Mucosa of rectum (tissue), 2 donors: ENCODE measurements at regions not wholly inside any gene's neighbourhood (a gene's known extent, or its start where the extent isn't known, plus 50 kb on each side); places are given as distances from the start of the nearest gene placed in this dataset.

Source experiments
- H3K27ac ChIP-seq, 2 donors: one replicate each; pipeline ENCODE4 v1.7.0; 2013; ENCODE audit warnings: inconsistent platforms in 2 of 2, low read depth in 2 of 2, low read length in 2 of 2
- H3K27me3 ChIP-seq, 2 donors: one replicate each; pipeline ENCODE4 v1.7.0; 2013; ENCODE audit warnings: low read length in 2 of 2; ENCODE audit not compliant: control insufficient read depth in 2 of 2, insufficient read depth in 2 of 2
- H3K36me3 ChIP-seq, 2 donors: one replicate each; pipeline ENCODE4 v1.7.0; 2013; ENCODE audit warnings: low read length in 2 of 2; ENCODE audit not compliant: control insufficient read depth in 2 of 2, insufficient read depth in 2 of 2
- H3K4me1 ChIP-seq, 2 donors: one replicate each; pipeline ENCODE4 v1.7.0; 2013; ENCODE audit warnings: low read length in 2 of 2, mild to moderate bottlenecking in 1 of 2; ENCODE audit not compliant: control insufficient read depth in 2 of 2, insufficient read depth in 2 of 2
- H3K4me3 ChIP-seq, 2 donors: one replicate each; pipeline ENCODE4 v1.7.0; 2013; ENCODE audit warnings: low read length in 2 of 2
- H3K9ac ChIP-seq, 2 donors: one replicate each; pipeline ENCODE4 v1.7.0; 2013; ENCODE audit warnings: low read length in 2 of 2, low read depth in 1 of 2, mild to moderate bottlenecking in 1 of 2
- H3K9me3 ChIP-seq, 2 donors: one replicate each; pipeline ENCODE4 v1.7.0; 2013; ENCODE audit warnings: low read length in 2 of 2; ENCODE audit not compliant: control insufficient read depth in 2 of 2
- donor health status: healthy.
- donor health status: Normal muscosa, but diverticular disease.

DNA sequence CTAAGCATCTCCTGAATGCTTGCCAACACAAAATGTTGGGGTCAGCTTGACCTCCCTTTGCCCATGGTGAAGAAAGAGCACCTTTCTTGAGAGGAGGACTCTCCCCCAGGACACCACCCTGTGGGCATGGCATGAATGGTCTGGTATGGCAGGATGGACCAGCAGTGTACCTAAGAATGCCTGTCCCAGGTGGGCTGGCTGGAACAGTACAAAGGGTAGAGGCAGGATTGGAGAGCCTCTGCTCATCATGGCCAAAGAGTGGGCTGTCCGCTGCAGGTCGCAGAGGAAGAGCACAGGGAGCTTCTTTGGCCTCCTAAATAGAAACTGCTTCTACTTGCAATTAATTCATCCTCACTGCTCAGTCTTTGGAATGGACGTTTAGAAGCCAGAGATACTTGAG lies 131.6 kb upstream of the OSMR start:
- peaks cover 0 to 4% of the 10 kb centered on the region in 2 donors for H3K27me3 ChIP-seq
- no peaks in the 10 kb centered on the region for H3K4me1 ChIP-seq

DNA sequence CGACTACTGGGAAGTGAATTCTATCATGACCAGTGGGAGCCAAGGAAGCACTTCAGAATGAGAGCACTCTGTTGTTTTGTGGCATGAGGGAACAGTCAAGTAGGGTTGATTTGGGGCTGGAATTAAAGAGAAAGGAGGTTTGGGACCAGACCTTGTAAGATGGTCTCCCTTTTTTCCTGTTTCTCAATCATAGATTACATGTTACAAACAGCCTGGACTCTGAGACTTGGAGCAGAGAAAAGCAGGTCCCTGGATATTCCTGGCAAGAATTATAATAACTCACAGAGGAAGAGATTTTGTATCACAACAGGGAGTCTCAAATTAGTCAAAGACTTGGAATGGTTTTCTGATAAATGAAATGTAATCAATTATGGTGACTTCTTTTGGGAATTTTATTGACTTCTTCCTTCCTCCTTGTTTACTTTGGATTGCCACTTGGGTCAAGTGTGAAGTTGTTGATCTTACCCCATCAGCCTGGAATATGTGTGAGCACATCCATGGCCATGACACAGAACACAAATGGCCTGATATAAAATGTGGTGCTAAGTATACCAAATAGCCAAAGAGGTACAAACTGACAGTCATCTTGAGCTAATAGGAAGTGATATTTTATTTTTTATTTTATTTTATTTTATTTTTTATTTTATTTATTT lies 131.0 kb upstream of the OSMR start:
- no peak overlapping the region for H3K9ac ChIP-seq
- no peaks in the 10 kb centered on the region for H3K4me1 ChIP-seq
- H3K27me3 ChIP-seq = no peaks in the 10 kb centered on the region
- no peaks in the 10 kb centered on the region for H3K36me3 ChIP-seq
- H3K9me3 ChIP-seq = no peaks in the 10 kb centered on the region
- no peak overlapping the region for H3K4me3 ChIP-seq
- no peak overlapping the region for H3K27ac ChIP-seq

More for the DNA sequence above, 131.6 kb upstream of the OSMR start:
- Histone ChIP-seq H3K9me3 (no peaks in the 10 kb centered on the region), H3K27ac (no peak overlapping the region), H3K4me3 (no peak overlapping the region), H3K9ac (no peak overlapping the region), H3K36me3 (no peaks in the 10 kb centered on the region)

DNA sequence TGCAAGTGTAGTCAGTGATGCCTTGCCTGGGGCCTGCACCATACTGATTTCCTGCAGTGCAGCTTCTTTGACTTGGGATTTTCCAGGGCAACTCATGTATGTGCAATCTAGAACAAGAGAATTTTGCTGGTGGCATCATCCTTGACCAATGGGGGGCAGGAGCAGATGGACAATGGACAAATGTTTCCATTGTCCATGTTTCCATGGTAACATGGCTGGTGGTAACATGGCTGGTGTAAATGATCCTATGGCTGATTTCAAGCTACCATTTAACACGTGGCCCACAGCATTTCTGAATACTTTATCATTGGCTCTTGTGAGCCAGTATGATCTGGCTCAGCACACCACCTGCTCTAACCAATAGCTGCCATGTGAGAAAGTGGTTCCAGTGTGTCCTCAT lies 130.1 kb upstream of the OSMR start:
- Histone ChIP-seq H3K4me3 (no peak overlapping the region), H3K4me1 (no peaks in the 10 kb centered on the region), H3K27ac (no peak overlapping the region), H3K36me3 (no peaks in the 10 kb centered on the region), H3K9me3 (no peaks in the 10 kb centered on the region), H3K27me3 (no peaks in the 10 kb centered on the region), H3K9ac (no peak overlapping the region)

- no peaks in the 10 kb centered on the region for H3K9me3 ChIP-seq
- no peaks in the 10 kb centered on the region for H3K27me3 ChIP-seq
- H3K4me1 ChIP-seq = no peaks in the 10 kb centered on the region
- H3K27ac ChIP-seq = no peak overlapping the region
- no peak overlapping the region for H3K9ac ChIP-seq
- H3K36me3 ChIP-seq = no peaks in the 10 kb centered on the region
- no peak overlapping the region for H3K4me3 ChIP-seq
These were observed 129.3 kb upstream of the OSMR start for GRCh38 chr5:38716516-38716915.

- H3K27ac ChIP-seq = peak overlapping the region; percentile 24 to 35
- H3K9ac ChIP-seq = no peak overlapping the region
- no peaks in the 10 kb centered on the region for H3K27me3 ChIP-seq
- H3K4me1 ChIP-seq = no peaks in the 10 kb centered on the region
- no peak overlapping the region for H3K4me3 ChIP-seq
- H3K36me3 ChIP-seq = no peaks in the 10 kb centered on the region
- no peaks in the 10 kb centered on the region for H3K9me3 ChIP-seq
These were observed 126.9 kb upstream of the OSMR start for GRCh38 chr5:38718771-38719391.

GRCh38 chr5:38719403-38719802 lies 126.4 kb upstream of the OSMR start:
- Histone ChIP-seq H3K9ac (no peak overlapping the region), H3K27ac (peak overlapping the region in 1 of 2 donors; percentile 24)

DNA sequence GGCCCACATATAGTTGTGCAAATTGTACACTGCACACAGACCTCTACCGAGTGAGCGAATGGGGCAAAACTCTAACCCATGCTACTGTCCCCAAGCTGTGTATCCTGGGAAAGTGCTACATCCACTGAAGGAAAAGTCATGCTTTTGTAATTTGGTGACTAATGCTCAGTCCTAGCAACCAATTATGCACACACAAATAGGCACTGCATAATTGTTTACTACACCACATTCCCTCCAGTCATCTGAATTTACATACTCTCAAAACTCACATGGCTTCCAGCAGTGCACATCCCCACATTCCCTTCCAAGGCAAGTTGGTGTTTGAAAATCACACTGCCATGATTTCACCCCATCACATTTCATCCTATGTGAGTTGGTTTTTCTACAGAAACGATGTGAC lies 125.9 kb upstream of the OSMR start:
- no peak overlapping the region for H3K4me3 ChIP-seq
- no peak overlapping the region for H3K9ac ChIP-seq
- no peaks in the 10 kb centered on the region for H3K9me3 ChIP-seq
- no peaks in the 10 kb centered on the region for H3K27me3 ChIP-seq
- no peaks in the 10 kb centered on the region for H3K4me1 ChIP-seq
- no peak overlapping the region for H3K27ac ChIP-seq
- H3K36me3 ChIP-seq = no peaks in the 10 kb centered on the region

More at GRCh38 chr5:38719403-38719802, 126.4 kb upstream of the OSMR start:
- no peaks in the 10 kb centered on the region for H3K27me3 ChIP-seq
- no peaks in the 10 kb centered on the region for H3K36me3 ChIP-seq
- no peaks in the 10 kb centered on the region for H3K9me3 ChIP-seq
- H3K4me1 ChIP-seq = no peaks in the 10 kb centered on the region
- H3K4me3 ChIP-seq = no peak overlapping the region

GRCh38 chr5:38720554-38721361 lies 125.1 kb upstream of the OSMR start:
- Histone ChIP-seq H3K27me3 (no peaks in the 10 kb centered on the region), H3K27ac (no peak overlapping the region), H3K4me3 (no peak overlapping the region), H3K36me3 (no peaks in the 10 kb centered on the region), H3K9me3 (no peaks in the 10 kb centered on the region), H3K9ac (no peak overlapping the region), H3K4me1 (no peaks in the 10 kb centered on the region)

DNA sequence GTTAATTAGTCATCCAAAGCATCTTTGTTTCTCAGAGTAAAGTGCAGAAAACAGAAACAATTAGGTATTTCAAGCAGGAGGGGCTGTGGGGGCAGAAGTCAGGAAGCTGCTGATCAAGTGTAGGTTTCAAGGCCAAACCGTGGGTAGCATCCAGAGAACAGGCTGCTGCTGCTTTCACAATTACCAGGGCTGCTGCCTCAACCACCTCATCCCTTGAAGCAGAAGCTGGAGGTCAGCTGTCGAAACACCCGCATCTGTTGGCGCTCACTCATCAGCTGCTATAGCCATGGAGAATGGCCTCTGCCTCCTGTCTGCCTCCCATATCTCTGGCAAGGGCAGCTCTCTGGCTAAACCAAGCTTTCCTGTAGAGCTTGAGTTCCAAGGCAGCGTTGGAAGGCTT lies 122.9 kb upstream of the OSMR start:
- H3K4me1 ChIP-seq = no peaks in the 10 kb centered on the region
- H3K36me3 ChIP-seq = no peaks in the 10 kb centered on the region
- H3K27me3 ChIP-seq = no peaks in the 10 kb centered on the region
- no peak overlapping the region for H3K9ac ChIP-seq
- H3K9me3 ChIP-seq = no peaks in the 10 kb centered on the region
- H3K4me3 ChIP-seq = no peak overlapping the region
- no peak overlapping the region for H3K27ac ChIP-seq

DNA sequence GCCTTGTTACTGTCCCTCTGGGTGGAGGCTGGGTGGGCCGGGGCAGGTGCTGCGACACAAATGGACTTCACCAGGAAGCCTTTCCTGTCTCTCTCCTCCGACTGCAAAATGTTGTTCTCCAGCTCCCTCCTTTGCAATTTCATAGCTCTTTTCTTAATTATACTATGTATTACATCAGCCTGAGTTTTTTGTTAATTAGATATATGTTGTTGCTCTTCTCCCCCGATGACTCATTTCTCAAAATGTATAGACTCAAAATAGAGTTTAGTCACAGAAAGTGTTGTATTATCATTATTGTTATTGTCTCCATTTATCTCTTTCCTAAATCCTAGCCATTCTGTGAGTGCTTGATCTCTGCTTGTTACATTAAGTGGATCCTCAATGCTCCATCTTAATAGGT lies 122.4 kb upstream of the OSMR start:
- no peaks in the 10 kb centered on the region for H3K36me3 ChIP-seq
- H3K27me3 ChIP-seq = no peaks in the 10 kb centered on the region
- H3K9me3 ChIP-seq = no peaks in the 10 kb centered on the region
- no peak overlapping the region for H3K9ac ChIP-seq
- H3K27ac ChIP-seq = no peak overlapping the region
- H3K4me1 ChIP-seq = no peaks in the 10 kb centered on the region
- H3K4me3 ChIP-seq = no peak overlapping the region
